Prostate gland (tissue), 2 donors: ENCODE measurements at regions not wholly inside any gene's neighbourhood (a gene's known extent, or its start where the extent isn't known, plus 50 kb on each side); places are given as distances from the start of the nearest gene placed in this dataset.

ENCODE experiments used
- CTCF ChIP-seq, 4 experiments: fragments of 200-600 bp in 2 of 4; fragments of 450-650 bp in 2 of 4; sonication (generic) in 2 of 4; IDR thresholded peaks; 1 replicate in 3 of 4; 2 replicates in 1 of 4; pipeline ENCODE4 v1.5.1; 2016 to 2019; ENCODE audit warnings: antibody characterized with exemption in 4 of 4, mild to moderate bottlenecking in 2 of 4, moderate library complexity in 2 of 4
- POLR2A ChIP-seq: fragments of 450-650 bp; IDR thresholded peaks from one replicate; pipeline ENCODE4 v1.6.1; 2016; ENCODE audit warnings: antibody characterized with exemption, mild to moderate bottlenecking
- POLR2AphosphoS5 ChIP-seq: sonication (generic); formaldehyde crosslinking; IDR thresholded peaks from one replicate; pipeline ENCODE4 v1.6.1; 2017; ENCODE audit warnings: antibody characterized with exemption

GRCh38 chr2:103660947-103661346 lies 899.1 kb downstream of the TMEM182 start:
- TF ChIP-seq POLR2A (no peak), POLR2AphosphoS5 (no peak), CTCF (IDR thresholded peaks at IDR 0.05) (no peak)
